Prostate gland (tissue), 2 donors: ENCODE measurements at regions not wholly inside any gene's neighbourhood (a gene's known extent, or its start where the extent isn't known, plus 50 kb on each side); places are given as distances from the start of the nearest gene placed in this dataset.

Source experiments
- DNase-seq: peaks from one replicate; pipeline ENCODE4 v3.0.0-alpha.2; 2019; ENCODE audit warnings: low spot score
- H3K27ac ChIP-seq, 2 donors: fragments of 200-600 bp; sonication (generic); 2 replicates each; pipeline ENCODE4 v1.5.1; 2017 to 2019
- H3K27me3 ChIP-seq: fragments of 200-600 bp; sonication (generic); replicated peaks from 2 replicates; pipeline ENCODE4 v1.5.1; 2019; ENCODE audit not compliant: insufficient read depth
- H3K36me3 ChIP-seq, 2 donors: fragments of 200-600 bp; sonication (generic); 1 replicate in 1 of 2; 2 replicates in 1 of 2; pipeline versions ENCODE4 v1.5.1 to v1.8.1; 2017 to 2019
- H3K4me1 ChIP-seq: fragments of 200-600 bp; sonication (generic); replicated peaks from 2 replicates; pipeline ENCODE4 v1.5.1; 2019
- H3K4me3 ChIP-seq, 2 donors: fragments of 200-600 bp; sonication (generic); 2 replicates each; pipeline ENCODE4 v1.5.1; 2017 to 2019
- H3K9me3 ChIP-seq: fragments of 200-600 bp; sonication (generic); 2 replicates; pipeline ENCODE4 v1.5.1; 2017
- POLR2A ChIP-seq: fragments of 450-650 bp; IDR thresholded peaks from one replicate; pipeline ENCODE4 v1.6.1; 2016; ENCODE audit warnings: antibody characterized with exemption, mild to moderate bottlenecking
- POLR2AphosphoS5 ChIP-seq: sonication (generic); formaldehyde crosslinking; IDR thresholded peaks from one replicate; pipeline ENCODE4 v1.6.1; 2017; ENCODE audit warnings: antibody characterized with exemption
- WGBS: methylation state at CpG from one replicate; pipeline ENCODE4 v1.1.5; 2018; 5-methylcytosine and 5-hydroxymethylcytosine counted together
- intact Hi-C: fragments of 100-400 bp; cut with DNase I; formaldehyde crosslinking; loops from one replicate; pipeline ENCODE4 v1.14.2; 2022
- TF ChIP-seq, protein P1 (sequence below), 4 experiments: fragments of 200-600 bp in 2 of 4; fragments of 450-650 bp in 2 of 4; sonication (generic) in 2 of 4; IDR thresholded peaks; 1 replicate in 3 of 4; 2 replicates in 1 of 4; pipeline ENCODE4 v1.5.1; 2016 to 2019; ENCODE audit warnings: antibody characterized with exemption in 4 of 4, mild to moderate bottlenecking in 2 of 4, moderate library complexity in 2 of 4

DNA sequence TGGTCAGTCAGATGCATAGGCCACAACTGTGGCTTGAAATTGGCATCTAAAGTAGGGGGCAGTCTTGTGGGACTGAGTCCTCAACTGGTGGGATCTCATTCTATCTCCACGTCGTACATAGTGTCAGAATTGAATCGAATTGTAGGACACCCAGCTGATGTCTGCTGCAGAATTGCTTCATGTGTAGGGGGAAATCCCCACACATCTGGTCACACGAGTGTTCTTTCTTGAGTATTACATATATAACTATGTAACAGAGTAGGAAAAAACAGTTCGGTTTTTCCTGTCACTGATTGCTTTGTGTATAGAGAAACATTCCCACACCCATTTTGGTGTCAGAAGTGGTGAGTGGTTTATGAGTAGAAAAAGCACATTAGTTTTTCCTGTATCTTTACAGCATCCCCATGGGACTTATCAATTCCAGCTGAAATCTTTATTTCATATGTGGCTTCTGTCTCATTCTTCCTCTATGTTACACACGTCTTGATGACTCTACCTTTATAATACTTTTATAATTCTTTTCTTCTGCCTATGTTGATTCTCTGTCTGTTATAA, 79.4 kb upstream of the PCGF5 start:
- WGBS: 65% methylated on average over 6 of the region's 6 CpGs
- DNase-seq: no peak
- no peak for TF ChIP-seq POLR2AphosphoS5
- TF ChIP-seq POLR2A: no peak
- TF ChIP-seq, protein P1, sequence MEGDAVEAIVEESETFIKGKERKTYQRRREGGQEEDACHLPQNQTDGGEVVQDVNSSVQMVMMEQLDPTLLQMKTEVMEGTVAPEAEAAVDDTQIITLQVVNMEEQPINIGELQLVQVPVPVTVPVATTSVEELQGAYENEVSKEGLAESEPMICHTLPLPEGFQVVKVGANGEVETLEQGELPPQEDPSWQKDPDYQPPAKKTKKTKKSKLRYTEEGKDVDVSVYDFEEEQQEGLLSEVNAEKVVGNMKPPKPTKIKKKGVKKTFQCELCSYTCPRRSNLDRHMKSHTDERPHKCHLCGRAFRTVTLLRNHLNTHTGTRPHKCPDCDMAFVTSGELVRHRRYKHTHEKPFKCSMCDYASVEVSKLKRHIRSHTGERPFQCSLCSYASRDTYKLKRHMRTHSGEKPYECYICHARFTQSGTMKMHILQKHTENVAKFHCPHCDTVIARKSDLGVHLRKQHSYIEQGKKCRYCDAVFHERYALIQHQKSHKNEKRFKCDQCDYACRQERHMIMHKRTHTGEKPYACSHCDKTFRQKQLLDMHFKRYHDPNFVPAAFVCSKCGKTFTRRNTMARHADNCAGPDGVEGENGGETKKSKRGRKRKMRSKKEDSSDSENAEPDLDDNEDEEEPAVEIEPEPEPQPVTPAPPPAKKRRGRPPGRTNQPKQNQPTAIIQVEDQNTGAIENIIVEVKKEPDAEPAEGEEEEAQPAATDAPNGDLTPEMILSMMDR (IDR thresholded peaks at IDR 0.05): no peak

DNA sequence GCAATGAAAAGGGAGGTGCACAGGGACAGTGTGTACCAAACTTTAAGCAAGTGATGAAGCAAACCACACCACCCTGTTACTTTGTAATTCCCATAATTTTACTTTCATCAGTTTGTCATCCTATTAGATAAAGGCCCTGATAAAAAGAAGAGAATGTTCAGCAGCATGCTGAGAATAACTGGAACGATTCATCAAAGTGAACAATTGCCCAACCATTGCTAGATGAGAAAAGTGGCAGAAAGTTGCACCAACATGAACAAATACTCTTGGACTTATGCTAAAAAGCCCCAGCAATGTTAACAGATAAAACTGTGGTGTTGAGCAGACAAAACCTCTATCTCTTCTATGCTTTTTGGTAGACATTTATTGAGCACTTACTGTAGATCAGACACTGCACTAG, 75.5 kb upstream of the PCGF5 start:
- Histone ChIP-seq H3K4me3 (no peak overlapping the region), H3K4me1 (no peaks in the 10 kb centered on the region), H3K9me3 (no peaks in the 10 kb centered on the region), H3K36me3 (no peaks in the 10 kb centered on the region), H3K27me3 (no peaks in the 10 kb centered on the region), H3K27ac (no peak overlapping the region)
- intact Hi-C loops: no loop called here
- TF ChIP-seq, protein P1 (IDR thresholded peaks at IDR 0.05): no peak
- TF ChIP-seq POLR2AphosphoS5 (no peak), POLR2A (no peak)
- no peak for DNase-seq
- WGBS: 33% methylated on average over 1 of the region's 1 CpG

More for the DNA sequence above, 79.4 kb upstream of the PCGF5 start:
- Histone ChIP-seq H3K9me3 (no peaks in the 10 kb centered on the region), H3K4me3 (no peak overlapping the region), H3K27ac (no peak overlapping the region), H3K4me1 (no peaks in the 10 kb centered on the region), H3K27me3 (no peaks in the 10 kb centered on the region), H3K36me3 (no peaks in the 10 kb centered on the region)
- intact Hi-C loops: no loop called here

DNA sequence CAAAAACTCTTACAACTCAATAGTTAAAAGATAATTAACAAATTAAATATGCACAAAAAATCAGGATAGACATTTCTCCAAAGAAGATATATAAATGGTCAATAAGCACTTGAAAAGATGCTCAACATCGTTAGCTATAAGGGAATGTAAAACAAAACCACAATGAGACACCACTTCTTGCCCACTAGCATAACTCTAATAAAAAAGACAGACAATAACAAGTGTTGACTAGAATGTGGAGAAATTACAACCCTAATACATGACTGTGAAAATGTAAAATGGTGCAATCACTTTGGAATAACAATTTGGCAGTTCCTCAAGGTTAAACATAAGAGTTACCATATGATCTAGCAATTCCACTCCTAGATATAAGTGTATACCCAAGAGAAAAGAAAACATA, 74.3 kb upstream of the PCGF5 start:
- DNase-seq: no peak
- H3K9me3 ChIP-seq: no peaks in the 10 kb centered on the region
- H3K4me1 ChIP-seq: no peaks in the 10 kb centered on the region
- intact Hi-C loops: no loop called here
- 70% methylated on average over 1 of the region's 1 CpG for WGBS
- no peak overlapping the region for H3K4me3 ChIP-seq
- TF ChIP-seq POLR2AphosphoS5 (no peak), POLR2A (no peak)
- TF ChIP-seq, protein P1 (IDR thresholded peaks at IDR 0.05): no peak
- H3K27me3 ChIP-seq: no peaks in the 10 kb centered on the region
- no peaks in the 10 kb centered on the region for H3K36me3 ChIP-seq
- H3K27ac ChIP-seq: no peak overlapping the region

DNA sequence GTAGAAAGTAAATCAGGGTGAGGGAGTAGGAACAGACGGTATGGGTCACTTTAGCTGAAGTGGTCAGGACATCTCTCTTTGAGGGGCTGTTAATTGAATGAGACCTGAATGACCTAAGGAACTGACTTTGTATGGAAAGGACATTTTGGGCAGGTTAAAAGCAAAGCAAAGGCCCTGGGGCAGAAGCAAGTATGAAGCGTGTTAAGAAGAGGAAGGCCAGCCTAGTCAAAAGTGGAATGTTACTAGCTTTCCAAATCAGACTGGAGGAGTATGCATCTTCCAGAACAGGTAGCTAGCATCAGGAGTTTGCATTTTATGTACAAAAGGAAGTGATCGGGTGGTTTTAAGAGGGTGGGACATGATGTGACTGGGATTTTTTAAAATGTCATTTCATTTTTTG, 70.9 kb upstream of the PCGF5 start:
- H3K27me3 ChIP-seq: no peaks in the 10 kb centered on the region
- no peaks in the 10 kb centered on the region for H3K36me3 ChIP-seq
- no peak overlapping the region for H3K27ac ChIP-seq
- H3K4me3 ChIP-seq: no peak overlapping the region
- H3K4me1 ChIP-seq: no peaks in the 10 kb centered on the region
- intact Hi-C loops: no loop called here
- H3K9me3 ChIP-seq: no peaks in the 10 kb centered on the region
- WGBS: 89% methylated on average over 3 of the region's 3 CpGs
- no peak for DNase-seq
- TF ChIP-seq, protein P1 (IDR thresholded peaks at IDR 0.05): no peak
- no peak for TF ChIP-seq POLR2AphosphoS5
- no peak for TF ChIP-seq POLR2A

DNA sequence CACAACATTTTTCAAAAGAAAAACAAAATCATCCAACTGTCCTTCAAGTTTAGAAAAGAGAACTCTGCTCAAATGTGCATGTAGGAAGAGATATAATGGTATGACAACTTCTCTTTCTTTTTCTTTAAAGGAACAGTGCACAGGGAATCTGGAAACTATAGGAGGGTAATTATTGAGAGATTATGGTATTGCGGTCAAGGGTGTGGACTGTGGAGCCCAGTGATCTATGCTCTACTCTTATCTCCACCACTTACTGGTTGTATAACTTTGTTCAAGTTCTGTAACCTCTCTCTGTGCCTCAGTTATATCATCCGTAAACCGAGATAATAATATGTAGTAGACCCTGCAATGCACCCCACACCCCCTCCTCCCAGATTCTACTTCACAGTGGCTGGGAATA, 69.8 kb upstream of the PCGF5 start:
- Histone ChIP-seq H3K4me3 (no peak overlapping the region), H3K27ac (no peak overlapping the region), H3K4me1 (no peaks in the 10 kb centered on the region), H3K36me3 (no peaks in the 10 kb centered on the region), H3K9me3 (no peaks in the 10 kb centered on the region), H3K27me3 (no peaks in the 10 kb centered on the region)
- no peak for DNase-seq
- intact Hi-C loops: no loop called here
- 81% methylated on average over 3 of the region's 3 CpGs for WGBS
- TF ChIP-seq, protein P1 (IDR thresholded peaks at IDR 0.05): no peak
